ENCODE measurements at regions not wholly inside any gene's neighbourhood (a gene's known extent, or its start where the extent isn't known, plus 50 kb on each side); places are given as distances from the start of the nearest gene placed in this dataset.
"Not testable (repeated sequence)": the region's sequence is repeated elsewhere in the genome, so short reads cannot be mapped to it uniquely, and the experiment has no call there.

DNA sequence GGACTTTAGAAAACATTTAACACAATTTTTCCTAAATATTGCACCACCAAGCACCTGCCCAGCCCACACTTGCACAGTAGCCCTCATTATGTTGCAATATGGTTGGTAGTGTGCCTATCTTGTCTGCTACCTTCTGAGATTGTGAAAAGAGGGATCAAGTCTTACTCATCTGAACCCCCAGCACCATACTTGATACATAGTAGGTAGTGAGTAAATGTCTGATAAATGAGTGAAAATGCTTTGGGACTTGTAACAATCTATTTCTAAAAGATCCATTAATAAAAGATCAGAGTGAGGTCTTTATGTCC, 118.4 kb upstream of the MED14 start:
- no peak for DNase-seq
- no peak overlapping the region for H3K27ac ChIP-seq
- H3K9me3 ChIP-seq, result no peaks in the 10 kb centered on the region
- intact Hi-C loops (cut with DNase I; ENCODE audit: low total_unique reads), result no loop called here
- TF ChIP-seq POLR2A (IDR thresholded peaks at IDR 0.05), result no peak
- TF ChIP-seq, protein P1, sequence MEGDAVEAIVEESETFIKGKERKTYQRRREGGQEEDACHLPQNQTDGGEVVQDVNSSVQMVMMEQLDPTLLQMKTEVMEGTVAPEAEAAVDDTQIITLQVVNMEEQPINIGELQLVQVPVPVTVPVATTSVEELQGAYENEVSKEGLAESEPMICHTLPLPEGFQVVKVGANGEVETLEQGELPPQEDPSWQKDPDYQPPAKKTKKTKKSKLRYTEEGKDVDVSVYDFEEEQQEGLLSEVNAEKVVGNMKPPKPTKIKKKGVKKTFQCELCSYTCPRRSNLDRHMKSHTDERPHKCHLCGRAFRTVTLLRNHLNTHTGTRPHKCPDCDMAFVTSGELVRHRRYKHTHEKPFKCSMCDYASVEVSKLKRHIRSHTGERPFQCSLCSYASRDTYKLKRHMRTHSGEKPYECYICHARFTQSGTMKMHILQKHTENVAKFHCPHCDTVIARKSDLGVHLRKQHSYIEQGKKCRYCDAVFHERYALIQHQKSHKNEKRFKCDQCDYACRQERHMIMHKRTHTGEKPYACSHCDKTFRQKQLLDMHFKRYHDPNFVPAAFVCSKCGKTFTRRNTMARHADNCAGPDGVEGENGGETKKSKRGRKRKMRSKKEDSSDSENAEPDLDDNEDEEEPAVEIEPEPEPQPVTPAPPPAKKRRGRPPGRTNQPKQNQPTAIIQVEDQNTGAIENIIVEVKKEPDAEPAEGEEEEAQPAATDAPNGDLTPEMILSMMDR (IDR thresholded peaks at IDR 0.05 in 4 of 5, conservative IDR thresholded peaks at IDR 0.05 in 1 of 5), result no peak
- in situ Hi-C loops (cut with MboI; ENCODE audit: low sequenced_read_pairs in 4 of 4), result no loop called here
- H3K36me3 ChIP-seq, result no peaks in the 10 kb centered on the region
- no peaks in the 10 kb centered on the region for H3K27me3 ChIP-seq
- no peak overlapping the region for H3K4me3 ChIP-seq
- H3K4me1 ChIP-seq, result peaks cover 3 to 5% of the 10 kb centered on the region in 2 donors
- ATAC-seq, result no peak

DNA sequence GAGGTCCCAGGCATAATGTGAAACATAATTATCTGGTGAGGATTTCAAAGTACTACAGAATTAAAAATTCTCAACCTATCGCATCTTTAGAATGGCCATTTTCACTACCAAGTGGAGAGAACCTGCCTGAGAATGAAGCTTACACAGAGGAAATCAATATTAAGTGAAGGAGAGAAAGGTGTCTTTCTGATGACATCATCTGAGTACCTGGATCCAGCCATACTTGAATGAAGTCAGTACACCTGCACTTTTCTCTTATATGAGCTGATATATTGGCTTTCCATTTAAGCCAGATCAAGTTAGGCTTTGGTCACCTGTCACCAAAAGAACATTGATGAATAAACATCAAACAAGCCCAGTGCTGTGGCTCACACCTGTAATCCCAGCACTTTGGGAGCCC, 118.9 kb upstream of the MED14 start:
- Histone ChIP-seq H3K36me3 (no peaks in the 10 kb centered on the region), H3K4me3 (no peak overlapping the region), H3K27ac (no peak overlapping the region), H3K9me3 (no peaks in the 10 kb centered on the region), H3K27me3 (no peaks in the 10 kb centered on the region), H3K4me1 (peaks cover 3 to 5% of the 10 kb centered on the region in 2 donors)
- no peak for TF ChIP-seq POLR2A (IDR thresholded peaks at IDR 0.05)
- TF ChIP-seq, protein P1 (IDR thresholded peaks at IDR 0.05 in 4 of 5, conservative IDR thresholded peaks at IDR 0.05 in 1 of 5), result no peak
- no peak for ATAC-seq
- in situ Hi-C loops (cut with MboI; ENCODE audit: low sequenced_read_pairs in 4 of 4) (no loop called here), intact Hi-C loops (cut with DNase I; ENCODE audit: low total_unique reads) (no loop called here)
- DNase-seq, result no peak

DNA sequence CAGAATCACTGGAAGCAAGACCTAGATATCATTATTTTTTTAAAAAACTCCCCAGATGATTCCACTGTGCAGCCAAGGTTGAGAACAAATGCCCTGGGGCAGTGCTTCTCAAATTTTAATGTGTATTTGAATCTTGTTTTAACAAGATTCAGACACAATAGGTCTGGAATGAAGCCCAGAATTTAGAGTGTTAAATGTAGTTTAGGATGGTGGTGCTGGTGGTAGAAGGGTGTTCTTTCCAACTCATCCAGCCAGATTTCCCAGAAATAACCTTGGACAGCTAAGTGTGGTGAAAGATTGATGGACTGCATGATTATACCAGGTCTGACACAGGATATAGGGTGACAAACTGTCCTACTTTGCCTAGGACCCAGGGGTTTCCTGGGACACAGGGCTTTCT, 120.1 kb upstream of the MED14 start:
- Histone ChIP-seq H3K36me3 (no peaks in the 10 kb centered on the region), H3K27ac (peak overlapping the region; percentile 86 to 91 (median 90)), H3K27me3 (no peaks in the 10 kb centered on the region), H3K9me3 (no peaks in the 10 kb centered on the region), H3K4me1 (peaks cover 3 to 5% of the 10 kb centered on the region in 2 donors), H3K4me3 (no peak overlapping the region)
- no peak for TF ChIP-seq POLR2A (IDR thresholded peaks at IDR 0.05)
- TF ChIP-seq, protein P1 (IDR thresholded peaks at IDR 0.05 in 4 of 5, conservative IDR thresholded peaks at IDR 0.05 in 1 of 5), result no peak
- in situ Hi-C loops (cut with MboI; ENCODE audit: low sequenced_read_pairs in 4 of 4) (no loop called here), intact Hi-C loops (cut with DNase I; ENCODE audit: low total_unique reads) (no loop called here)
- DNase-seq, result peak; percentile 23 to 24
- peak; percentile 96 for ATAC-seq

DNA sequence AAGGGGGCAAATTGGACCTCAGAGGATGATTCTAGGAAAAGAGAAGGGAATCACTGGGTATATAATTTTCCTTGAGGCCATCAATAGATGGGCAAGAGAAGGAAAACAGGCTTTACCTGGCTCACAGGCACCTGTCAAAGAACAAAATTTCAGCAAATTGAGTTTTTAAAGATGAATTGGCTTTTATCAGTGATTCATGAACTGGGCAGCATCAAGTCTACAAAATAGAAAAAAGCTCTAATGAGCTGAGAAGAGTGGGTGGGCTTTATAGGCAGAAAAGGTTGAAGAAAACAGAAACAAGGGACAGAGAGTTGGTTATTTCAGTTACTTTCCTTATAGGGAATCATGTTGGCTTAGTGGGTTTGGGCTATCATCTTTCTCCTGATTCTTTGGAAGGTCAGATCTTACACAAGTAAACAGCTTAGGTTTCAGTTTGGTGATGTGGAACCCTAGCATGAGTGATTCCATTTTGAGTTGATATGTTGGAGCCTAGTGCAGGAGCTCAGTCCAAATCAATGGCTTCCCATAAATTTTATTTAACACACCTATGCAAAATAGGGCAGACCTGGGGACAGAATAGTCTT, 120.7 kb upstream of the MED14 start:
- H3K9me3 ChIP-seq, result no peaks in the 10 kb centered on the region
- DNase-seq (no peak), ATAC-seq (peak; percentile 90 to 96)
- in situ Hi-C loops (cut with MboI; ENCODE audit: low sequenced_read_pairs in 4 of 4), result no loop called here
- H3K27me3 ChIP-seq, result no peaks in the 10 kb centered on the region
- H3K36me3 ChIP-seq, result no peaks in the 10 kb centered on the region
- no peak overlapping the region for H3K4me3 ChIP-seq
- peaks cover 3 to 5% of the 10 kb centered on the region in 2 donors for H3K4me1 ChIP-seq
- intact Hi-C loops (cut with DNase I; ENCODE audit: low total_unique reads), result no loop called here
- TF ChIP-seq POLR2A (IDR thresholded peaks at IDR 0.05), result no peak
- TF ChIP-seq, protein P1 (IDR thresholded peaks at IDR 0.05 in 4 of 5, conservative IDR thresholded peaks at IDR 0.05 in 1 of 5), result no peak
- peak overlapping the region; percentile 86 to 91 (median 90) for H3K27ac ChIP-seq

DNA sequence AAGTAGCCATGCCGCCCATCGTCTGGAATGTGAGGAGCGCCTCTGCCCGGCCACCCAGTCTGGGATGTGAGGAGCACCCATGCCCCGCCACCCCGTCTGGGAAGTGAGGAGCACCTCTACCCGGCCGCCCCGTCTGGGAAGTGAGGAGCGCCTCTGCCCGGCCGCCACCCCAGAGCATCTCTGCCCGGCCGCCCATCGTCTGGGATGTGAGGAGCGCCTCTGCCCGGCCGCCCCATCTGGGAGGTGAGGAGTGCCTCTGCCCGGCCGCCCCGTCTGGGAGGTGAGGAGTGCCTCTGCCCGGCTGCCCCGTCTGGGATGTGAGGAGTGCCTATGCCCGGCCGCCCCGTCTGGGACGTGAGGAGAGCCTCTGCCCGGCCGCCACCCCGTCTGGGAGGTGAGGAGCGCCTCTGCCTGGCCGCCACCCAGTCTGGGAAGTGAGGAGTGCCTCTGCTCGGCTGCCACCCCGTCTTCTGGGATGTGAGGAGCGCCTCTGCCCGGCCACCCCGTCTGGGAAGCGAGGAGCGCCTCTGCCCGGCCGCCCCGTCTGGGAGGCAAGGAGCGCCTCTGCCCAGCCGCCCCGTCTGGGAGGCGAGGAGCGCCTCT, 126.7 kb upstream of the MED14 start:
- H3K4me3 ChIP-seq; H3K27ac ChIP-seq; intact Hi-C loops (cut with DNase I; ENCODE audit: low total_unique reads); H3K4me1 ChIP-seq; DNase-seq; ATAC-seq; H3K9me3 ChIP-seq; H3K27me3 ChIP-seq; H3K36me3 ChIP-seq; in situ Hi-C loops (cut with MboI; ENCODE audit: low sequenced_read_pairs in 4 of 4): not testable (repeated sequence)

DNA sequence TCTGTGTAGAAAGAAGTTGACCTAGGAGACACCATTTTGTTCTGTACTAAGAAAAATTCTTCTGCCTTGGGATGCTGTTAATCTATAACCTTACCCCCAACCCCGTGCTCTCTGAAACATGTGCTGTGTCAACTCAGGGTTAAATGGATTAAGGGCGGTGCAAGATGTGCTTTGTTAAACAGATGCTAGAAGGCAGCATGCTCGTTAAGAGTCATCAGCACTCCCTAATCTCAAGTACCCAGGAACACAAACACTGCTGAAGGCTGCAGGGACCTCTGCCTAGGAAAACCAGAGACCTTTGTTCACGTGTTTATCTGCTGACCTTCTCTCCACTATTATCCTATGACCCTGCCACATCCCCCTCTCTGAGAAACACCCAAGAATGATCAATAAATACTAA, 127.9 kb upstream of the MED14 start:
- DNase-seq; H3K27ac ChIP-seq; ATAC-seq; intact Hi-C loops (cut with DNase I; ENCODE audit: low total_unique reads); H3K27me3 ChIP-seq; H3K36me3 ChIP-seq; in situ Hi-C loops (cut with MboI; ENCODE audit: low sequenced_read_pairs in 4 of 4); H3K4me3 ChIP-seq; H3K9me3 ChIP-seq: not testable (repeated sequence)
- peaks cover 12 to 13% of the 10 kb centered on the region in 2 donors for H3K4me1 ChIP-seq

Measured in gastrocnemius medialis (tissue), 4 donors.